GM08714 (cell line): ENCODE measurements at regions not wholly inside any gene's neighbourhood (a gene's known extent, or its start where the extent isn't known, plus 50 kb on each side); places are given as distances from the start of the nearest gene placed in this dataset.
"Not testable (repeated sequence)": the region's sequence is repeated elsewhere in the genome, so short reads cannot be mapped to it uniquely, and the experiment has no call there.

ENCODE experiments used
- H3K4me3 ChIP-seq: fragments of 200-500 bp; sonication (Bioruptor generic); 2 replicates; pipeline ENCODE4 v1.5.1; 2014; ENCODE audit warnings: mild to moderate bottlenecking, low read length, inconsistent platforms
- ZNF274 ChIP-seq: IDR thresholded peaks from 2 replicates; pipeline ENCODE4 v1.6.1; 2012; ENCODE audit warnings: mild to moderate bottlenecking, low read depth, low read length

DNA sequence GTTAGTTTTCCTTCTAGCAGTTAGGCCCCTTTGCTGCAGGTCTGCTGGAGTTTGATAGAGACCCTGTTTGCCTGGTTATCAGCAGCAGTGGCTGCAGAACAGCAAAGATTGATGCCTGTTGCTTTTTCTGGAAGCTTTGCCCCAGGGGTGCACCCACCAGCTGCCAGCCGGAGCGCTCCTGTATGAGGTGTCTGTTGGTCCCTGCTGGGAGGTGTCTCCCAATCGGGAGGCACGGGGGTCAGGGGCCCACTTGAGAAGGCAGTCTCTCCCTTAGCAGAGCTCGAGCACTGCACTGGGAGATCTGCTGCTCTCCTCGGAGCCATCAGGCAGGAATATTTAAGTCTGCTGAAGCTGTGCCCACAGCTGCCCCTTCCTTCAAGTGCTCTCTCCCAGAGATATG, 825.3 kb upstream of the GRM7 start:
- TF ChIP-seq ZNF274: no peak
- no peak overlapping the region for H3K4me3 ChIP-seq

GRCh38 chr3:6039971-6040370, 820.9 kb upstream of the GRM7 start:
- H3K4me3 ChIP-seq: no peak overlapping the region
- no peak for TF ChIP-seq ZNF274

DNA sequence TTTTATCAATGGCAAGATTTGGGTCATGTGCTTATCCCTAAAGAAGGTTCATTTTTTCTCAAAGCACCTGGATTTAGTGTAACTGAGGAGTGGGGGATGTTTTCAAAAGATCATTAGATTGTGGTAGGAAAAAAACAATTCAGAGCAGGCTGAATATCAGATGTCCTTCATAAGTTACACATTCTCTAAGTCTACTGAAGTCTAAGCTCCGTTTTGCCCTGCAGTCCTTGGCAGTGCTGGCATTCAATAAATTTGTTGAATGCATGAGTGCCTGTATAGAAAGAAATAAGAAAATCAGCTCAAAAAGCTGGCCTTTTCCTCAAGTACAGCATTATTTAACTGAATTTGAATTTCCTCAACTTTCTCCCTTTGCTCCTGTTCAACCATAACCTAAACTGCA, 819.0 kb upstream of the GRM7 start:
- no peak overlapping the region for H3K4me3 ChIP-seq
- TF ChIP-seq ZNF274: no peak

- TF ChIP-seq ZNF274: no peak
- H3K4me3 ChIP-seq: no peak overlapping the region
These were observed 813.9 kb upstream of the GRM7 start for GRCh38 chr3:6047016-6047415.

DNA sequence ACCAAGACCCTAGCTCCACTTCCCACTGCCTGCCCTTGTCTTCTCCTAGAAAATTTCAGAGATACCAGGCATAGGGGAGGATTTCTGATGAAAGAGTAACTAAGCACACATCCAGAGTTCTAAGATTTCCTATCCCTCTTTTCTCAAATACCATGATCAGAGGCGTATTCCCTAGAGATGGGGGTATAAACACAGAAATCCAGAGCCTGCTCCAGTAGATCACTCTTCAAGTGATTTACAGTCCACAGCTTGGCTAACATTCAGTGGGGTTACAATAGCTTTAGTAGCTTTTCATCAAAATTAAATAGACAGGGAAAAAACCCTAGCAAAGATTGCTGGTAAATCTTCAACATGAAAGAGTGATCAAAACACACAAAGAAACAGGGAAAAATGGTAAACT, 800.7 kb upstream of the GRM7 start:
- no peak overlapping the region for H3K4me3 ChIP-seq
- TF ChIP-seq ZNF274: no peak

DNA sequence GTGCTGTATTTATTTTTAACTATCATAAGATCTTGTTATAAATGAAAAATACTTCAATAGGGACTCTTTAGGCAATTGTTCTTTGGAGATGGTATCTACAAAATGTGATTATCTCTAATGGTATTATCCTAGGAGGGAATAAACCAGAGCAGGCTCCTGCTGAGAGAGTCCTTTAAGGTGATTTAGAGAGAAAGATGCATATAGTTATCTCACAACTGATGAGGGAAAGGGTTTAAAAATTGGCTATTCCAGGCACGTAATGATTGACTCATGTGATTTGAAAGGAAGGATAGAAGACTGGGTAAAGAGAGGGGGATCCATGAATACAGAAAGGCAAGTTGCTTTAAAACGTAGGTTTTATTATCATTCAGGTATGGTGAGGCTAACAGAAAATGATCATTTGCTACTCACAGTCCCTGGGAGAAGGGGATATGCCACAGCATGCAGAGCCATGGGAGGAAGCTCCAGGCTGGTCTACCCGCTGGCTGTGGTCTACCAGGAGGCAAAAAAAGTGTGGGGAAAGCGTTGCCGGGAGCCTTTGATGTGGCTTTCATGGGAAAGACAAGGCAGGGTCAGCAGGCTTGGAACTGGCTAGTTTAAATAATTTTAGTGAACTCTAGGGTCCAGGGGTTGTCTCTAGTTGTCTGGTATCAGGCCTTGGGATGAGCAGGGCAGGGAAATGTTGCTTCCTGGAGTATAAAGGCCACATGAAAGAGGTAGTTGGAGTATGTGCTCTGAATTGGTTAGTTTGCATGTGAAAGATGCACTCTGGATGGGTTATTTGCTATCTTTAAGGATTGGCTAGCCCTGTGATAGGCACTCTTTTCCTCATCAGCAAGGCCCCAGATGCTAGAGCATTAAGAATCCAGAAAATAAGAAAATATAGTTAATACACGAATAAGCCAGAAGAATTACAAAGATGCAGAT, 798.4 kb upstream of the GRM7 start:
- TF ChIP-seq ZNF274: no peak
- no peak overlapping the region for H3K4me3 ChIP-seq

DNA sequence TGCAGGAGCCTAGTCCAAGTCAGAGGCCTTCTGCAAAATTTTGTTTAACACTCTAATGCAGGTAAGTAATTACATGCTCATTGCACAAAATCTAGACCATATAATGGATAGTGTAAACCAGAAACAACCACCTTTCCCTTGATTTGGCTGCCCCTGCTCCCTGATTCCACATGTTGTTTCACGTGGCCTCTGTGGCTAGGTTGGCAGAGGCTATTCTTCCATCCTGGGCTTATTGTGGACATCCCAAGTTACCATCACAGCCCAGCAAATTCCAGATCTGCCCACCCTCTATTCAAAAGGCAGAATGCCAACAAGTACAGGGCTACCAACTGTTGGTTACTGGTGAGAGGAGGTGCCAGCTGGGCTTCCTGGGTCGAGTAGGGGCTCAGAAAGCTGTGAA, 794.5 kb upstream of the GRM7 start:
- no peak overlapping the region for H3K4me3 ChIP-seq
- no peak for TF ChIP-seq ZNF274

DNA sequence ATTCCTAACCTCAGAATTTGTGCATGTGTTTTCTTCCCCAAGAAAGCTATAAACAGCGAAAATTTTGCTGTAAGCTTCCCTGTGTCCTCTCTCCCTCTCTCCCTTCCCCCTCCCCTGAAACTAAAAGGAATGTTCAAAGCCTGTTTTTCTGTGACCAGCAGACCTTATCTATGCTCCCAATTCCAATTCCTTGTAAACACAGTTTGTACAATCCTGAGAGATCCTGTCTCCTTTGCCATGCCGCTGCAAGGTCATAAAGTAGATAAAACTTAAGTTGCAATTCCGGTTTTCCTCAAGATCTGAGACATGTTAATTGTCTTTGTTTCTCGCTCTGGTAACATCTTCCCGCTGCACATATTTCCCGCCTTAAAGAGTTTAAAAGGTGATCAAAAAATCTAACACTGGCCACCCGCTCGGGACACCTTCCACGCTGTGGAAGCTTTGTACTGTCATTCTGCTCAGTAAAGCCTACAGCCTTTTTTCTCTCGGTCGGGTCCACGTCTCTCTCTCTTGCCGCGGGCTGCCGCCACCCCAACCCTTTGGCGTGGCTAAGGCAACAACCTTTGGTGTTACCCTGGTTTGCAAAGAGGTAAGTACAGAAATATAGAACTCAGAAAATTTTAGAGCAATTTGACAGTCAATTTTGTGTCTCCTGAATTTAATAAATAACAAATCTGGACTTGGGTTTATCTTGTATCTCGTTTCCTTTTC, 793.9 kb upstream of the GRM7 start:
- H3K4me3 ChIP-seq: not testable (repeated sequence)

GRCh38 chr3:6074952-6075351, 786.0 kb upstream of the GRM7 start:
- H3K4me3 ChIP-seq: no peak overlapping the region
- no peak for TF ChIP-seq ZNF274

DNA sequence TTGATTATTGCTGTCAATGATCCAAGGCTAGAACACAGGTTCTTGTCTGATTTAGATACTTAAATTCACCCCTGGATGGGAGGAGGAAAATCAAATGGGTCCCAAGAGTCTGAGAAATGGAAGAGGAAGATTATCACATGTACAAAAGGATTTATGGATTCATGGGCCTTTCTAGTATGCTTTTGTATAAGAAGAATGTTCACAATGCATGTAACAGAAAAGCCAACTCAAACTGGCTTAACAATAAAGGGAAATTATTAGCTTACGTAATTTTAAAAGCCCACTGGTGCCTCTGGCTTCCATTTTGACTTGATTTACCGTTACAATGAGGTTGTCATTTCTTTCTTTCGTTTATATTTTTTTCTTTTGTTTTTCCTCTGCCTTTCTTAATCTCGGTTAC, 782.5 kb upstream of the GRM7 start:
- H3K4me3 ChIP-seq: no peak overlapping the region
- TF ChIP-seq ZNF274: no peak

DNA sequence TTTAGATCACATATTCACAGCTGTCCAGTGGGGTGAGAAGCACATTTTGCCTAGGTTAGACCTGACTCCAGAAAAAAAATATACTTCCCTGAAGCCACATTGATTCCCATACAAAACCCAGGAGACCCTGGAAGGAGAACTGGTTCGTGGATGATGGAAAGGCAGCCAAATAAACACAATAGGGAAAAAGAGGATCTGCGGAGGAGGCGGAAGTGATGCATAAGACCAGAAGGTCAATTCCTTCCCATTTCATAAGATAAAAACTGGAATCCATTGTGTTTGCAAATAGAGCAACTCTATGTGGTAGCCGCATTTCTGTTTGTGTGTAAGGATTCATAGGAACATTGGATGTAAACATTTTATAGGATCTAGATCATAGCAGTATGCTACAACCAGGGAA, 781.9 kb upstream of the GRM7 start:
- H3K4me3 ChIP-seq: no peak overlapping the region
- no peak for TF ChIP-seq ZNF274

DNA sequence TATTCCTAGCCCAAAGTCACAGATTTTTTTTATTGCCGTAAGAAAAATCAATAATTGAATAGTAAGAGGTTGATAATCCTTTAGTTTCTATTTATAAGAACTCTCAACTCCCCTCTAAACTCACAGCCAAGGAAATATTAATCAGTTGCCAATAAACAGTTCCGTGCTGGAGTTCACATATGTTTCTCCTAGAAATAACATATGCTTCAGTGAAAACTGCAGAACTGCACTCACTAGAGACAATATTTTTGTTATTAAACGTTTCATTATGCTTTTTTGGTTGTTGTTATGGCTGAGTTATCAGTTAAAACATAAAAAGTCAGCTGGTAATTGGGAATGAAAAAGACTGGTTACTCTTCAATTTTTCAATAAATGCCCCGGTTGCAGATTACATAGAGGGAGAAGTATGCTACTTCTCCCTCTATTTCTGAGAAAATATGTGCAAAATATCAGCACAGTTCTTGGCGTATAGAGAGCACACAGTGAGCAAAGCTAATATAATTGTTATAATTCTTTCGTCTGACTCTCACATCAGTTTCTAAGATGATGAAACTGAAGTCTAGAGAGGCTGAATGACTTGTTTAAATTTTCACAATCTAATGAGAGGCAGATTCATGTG, 781.2 kb upstream of the GRM7 start:
- no peak overlapping the region for H3K4me3 ChIP-seq
- TF ChIP-seq ZNF274: no peak

- no peak for TF ChIP-seq ZNF274
- no peak overlapping the region for H3K4me3 ChIP-seq
These were observed 772.5 kb upstream of the GRM7 start for GRCh38 chr3:6088433-6088832.

GRCh38 chr3:6089780-6090179, 771.1 kb upstream of the GRM7 start:
- no peak for TF ChIP-seq ZNF274

GRCh38 chr3:6091262-6091661, 769.7 kb upstream of the GRM7 start:
- no peak for TF ChIP-seq ZNF274
- no peak overlapping the region for H3K4me3 ChIP-seq

More at GRCh38 chr3:6089780-6090179, 771.1 kb upstream of the GRM7 start:
- H3K4me3 ChIP-seq: no peak overlapping the region

DNA sequence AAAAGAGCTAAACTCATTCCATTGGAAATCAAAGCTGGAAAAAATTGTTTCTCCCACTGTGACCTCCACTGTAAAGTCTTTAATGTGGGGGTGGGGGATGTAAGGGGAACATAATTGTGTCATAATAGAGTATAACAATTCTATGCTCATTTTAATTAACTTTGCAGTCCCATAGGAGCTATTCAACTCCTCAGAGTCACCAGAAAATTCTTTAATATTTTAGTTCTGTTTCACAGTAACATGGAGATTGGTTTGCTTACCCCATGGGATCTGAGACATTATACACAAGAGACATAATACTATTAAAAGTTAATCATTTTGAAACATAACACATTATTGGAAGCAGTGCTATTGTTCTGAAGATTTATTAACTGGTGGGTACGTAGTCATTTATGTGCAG, 765.9 kb upstream of the GRM7 start:
- no peak overlapping the region for H3K4me3 ChIP-seq
- TF ChIP-seq ZNF274: no peak
